Duodenal mucosa (tissue), 2 donors: ENCODE measurements at regions not wholly inside any gene's neighbourhood (a gene's known extent, or its start where the extent isn't known, plus 50 kb on each side); places are given as distances from the start of the nearest gene placed in this dataset.

Source experiments
- H3K27ac ChIP-seq: one replicate; pipeline ENCODE4 v1.7.0; 2013; ENCODE audit warnings: low read depth, low read length
- H3K27me3 ChIP-seq, 2 donors: one replicate each; pipeline ENCODE4 v1.7.0; 2013; ENCODE audit warnings: low read length in 2 of 2, control low read depth in 1 of 2; ENCODE audit not compliant: insufficient read depth in 2 of 2, control insufficient read depth in 1 of 2
- H3K36me3 ChIP-seq, 2 donors: one replicate each; pipeline ENCODE4 v1.7.0; 2013; ENCODE audit warnings: low read length in 2 of 2, control low read depth in 1 of 2; ENCODE audit not compliant: insufficient read depth in 2 of 2, control insufficient read depth in 1 of 2
- H3K4me1 ChIP-seq, 2 donors: one replicate each; pipeline ENCODE4 v1.7.0; 2013; ENCODE audit warnings: low read length in 2 of 2, control low read depth in 1 of 2; ENCODE audit not compliant: insufficient read depth in 2 of 2, control insufficient read depth in 1 of 2
- H3K4me3 ChIP-seq, 2 donors: one replicate each; pipeline ENCODE4 v1.7.0; 2013; ENCODE audit warnings: low read length in 2 of 2, low read depth in 1 of 2
- H3K9ac ChIP-seq, 2 donors: one replicate each; pipeline ENCODE4 v1.7.0; 2013; ENCODE audit warnings: low read length in 2 of 2, low read depth in 1 of 2
- H3K9me3 ChIP-seq, 2 donors: one replicate each; pipeline ENCODE4 v1.7.0; 2013; ENCODE audit warnings: low read length in 2 of 2, control low read depth in 1 of 2; ENCODE audit not compliant: control insufficient read depth in 1 of 2

DNA sequence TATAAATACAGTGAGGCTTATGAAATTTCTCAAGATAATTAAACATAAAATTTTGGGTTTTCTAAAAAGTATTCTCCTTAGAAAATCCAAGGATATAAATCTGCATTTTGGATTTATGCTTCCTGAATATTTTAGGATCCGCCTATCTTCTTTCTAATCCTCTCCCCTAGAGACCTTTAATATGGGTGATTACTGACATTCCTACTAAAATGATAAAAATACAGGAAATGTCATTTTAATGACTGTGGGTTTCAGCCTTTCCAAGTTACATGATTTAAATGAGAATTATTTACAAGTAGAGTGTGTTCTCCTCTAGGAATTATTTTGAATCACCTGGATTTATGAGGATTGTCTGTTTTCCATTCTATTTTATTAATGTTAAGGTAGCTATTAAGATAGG is 150.4 kb downstream of the C7orf25 start:
- Histone ChIP-seq H3K4me1 (no peaks in the 10 kb centered on the region), H3K27ac (no peak overlapping the region), H3K36me3 (no peaks in the 10 kb centered on the region), H3K27me3 (no peaks in the 10 kb centered on the region), H3K4me3 (no peak overlapping the region), H3K9ac (no peak overlapping the region), H3K9me3 (peaks cover 0 to 3% of the 10 kb centered on the region in 2 donors)

DNA sequence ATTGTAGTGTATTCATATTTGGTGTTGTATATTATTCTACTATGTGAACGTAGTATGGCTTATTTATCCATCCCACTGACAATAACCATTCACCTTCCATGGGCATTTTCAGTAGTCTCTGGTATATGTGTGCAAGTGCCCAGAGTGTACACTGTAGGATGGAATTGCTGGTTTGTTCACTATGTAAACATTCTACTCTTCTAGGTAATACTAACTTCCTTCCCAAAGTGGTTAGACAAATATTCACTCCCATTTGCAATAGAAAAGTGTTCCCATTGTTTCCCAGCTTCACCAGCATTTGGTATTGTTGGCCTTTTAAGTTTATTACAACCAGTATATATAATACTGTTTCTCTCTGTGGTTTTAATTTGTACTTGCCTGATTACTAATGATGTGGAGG is 153.7 kb downstream of the C7orf25 start:
- Histone ChIP-seq H3K36me3 (no peaks in the 10 kb centered on the region), H3K9me3 (peaks cover 0 to 3% of the 10 kb centered on the region in 2 donors), H3K27ac (no peak overlapping the region), H3K27me3 (no peaks in the 10 kb centered on the region), H3K4me3 (no peak overlapping the region), H3K4me1 (no peaks in the 10 kb centered on the region), H3K9ac (no peak overlapping the region)

DNA sequence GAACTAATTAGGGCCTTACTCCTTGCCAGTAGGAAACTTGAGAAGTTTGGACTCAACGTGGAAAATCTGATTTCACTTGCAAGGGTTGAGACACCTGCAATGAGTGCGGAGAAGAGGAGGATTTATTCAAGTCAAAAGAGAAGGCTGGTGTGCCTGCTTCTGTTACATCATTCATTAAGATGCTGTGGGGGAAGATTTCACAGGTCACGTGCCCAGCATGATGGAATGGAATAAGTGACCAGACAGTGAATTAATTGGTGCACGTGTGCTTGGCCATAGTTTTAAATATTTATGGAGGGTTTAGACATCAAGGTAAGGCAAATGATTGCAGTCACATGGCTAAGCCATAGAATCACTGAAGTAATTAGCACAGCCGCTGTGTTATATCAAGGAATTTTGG is 155.0 kb downstream of the C7orf25 start:
- no peaks in the 10 kb centered on the region for H3K36me3 ChIP-seq
- H3K9me3 ChIP-seq: peaks cover 0 to 3% of the 10 kb centered on the region in 2 donors
- H3K27ac ChIP-seq: no peak overlapping the region
- H3K27me3 ChIP-seq: no peaks in the 10 kb centered on the region
- H3K4me3 ChIP-seq: no peak overlapping the region
- no peaks in the 10 kb centered on the region for H3K4me1 ChIP-seq
- no peak overlapping the region for H3K9ac ChIP-seq

DNA sequence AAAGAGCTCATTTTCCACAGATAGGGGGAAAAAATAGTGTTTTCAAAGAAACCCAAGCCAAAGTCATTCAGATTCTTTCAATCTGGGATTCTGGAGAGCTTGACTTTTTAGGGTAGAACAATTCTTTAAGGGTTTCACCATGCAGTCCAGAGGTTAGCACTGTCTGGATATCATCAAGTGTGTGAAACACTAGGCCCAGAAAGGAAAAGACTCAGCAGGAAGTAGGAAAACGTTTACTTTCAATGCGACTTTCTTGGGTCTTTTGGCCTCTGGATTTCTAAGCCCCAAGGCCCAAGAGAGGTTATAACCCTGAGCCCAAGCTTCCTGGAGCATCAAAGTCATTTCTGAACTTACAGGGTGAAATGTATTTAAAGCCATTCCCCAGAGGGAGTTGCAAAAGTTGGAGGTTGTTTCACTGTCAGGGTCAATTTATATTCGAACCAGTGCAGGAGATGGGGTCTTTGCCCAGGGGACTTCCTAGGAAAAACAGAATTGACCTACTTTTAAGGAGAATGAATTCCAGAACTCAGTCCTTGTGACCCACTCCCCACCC is 158.0 kb downstream of the C7orf25 start:
- Histone ChIP-seq H3K4me3 (no peak overlapping the region), H3K9ac (no peak overlapping the region), H3K4me1 (no peaks in the 10 kb centered on the region), H3K27ac (no peak overlapping the region), H3K36me3 (no peaks in the 10 kb centered on the region), H3K9me3 (peaks cover 0 to 3% of the 10 kb centered on the region in 2 donors), H3K27me3 (no peaks in the 10 kb centered on the region)

DNA sequence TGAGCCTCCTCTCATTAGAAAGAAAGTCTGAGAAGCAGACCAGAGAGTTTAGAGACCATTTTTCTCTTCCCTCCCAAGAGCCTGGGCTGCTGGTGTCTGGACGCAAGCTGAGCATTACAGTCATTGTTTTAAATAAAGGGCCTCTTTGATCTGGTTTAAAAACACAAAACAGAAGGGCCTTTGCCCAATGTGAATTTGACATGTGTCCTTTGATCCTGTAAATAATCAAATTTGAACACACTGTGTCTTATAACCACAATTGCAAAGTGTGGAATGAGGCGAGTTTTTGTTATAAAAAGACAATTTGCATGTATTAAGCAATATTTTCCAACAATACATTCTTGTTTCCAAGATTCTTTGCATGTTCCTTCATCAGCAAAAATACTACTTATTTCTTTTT is 158.5 kb downstream of the C7orf25 start:
- H3K27me3 ChIP-seq: no peaks in the 10 kb centered on the region
- H3K36me3 ChIP-seq: no peaks in the 10 kb centered on the region
- H3K9me3 ChIP-seq: no peaks in the 10 kb centered on the region
- H3K4me1 ChIP-seq: no peaks in the 10 kb centered on the region
- H3K27ac ChIP-seq: no peak overlapping the region
- H3K9ac ChIP-seq: no peak overlapping the region
- H3K4me3 ChIP-seq: no peak overlapping the region

DNA sequence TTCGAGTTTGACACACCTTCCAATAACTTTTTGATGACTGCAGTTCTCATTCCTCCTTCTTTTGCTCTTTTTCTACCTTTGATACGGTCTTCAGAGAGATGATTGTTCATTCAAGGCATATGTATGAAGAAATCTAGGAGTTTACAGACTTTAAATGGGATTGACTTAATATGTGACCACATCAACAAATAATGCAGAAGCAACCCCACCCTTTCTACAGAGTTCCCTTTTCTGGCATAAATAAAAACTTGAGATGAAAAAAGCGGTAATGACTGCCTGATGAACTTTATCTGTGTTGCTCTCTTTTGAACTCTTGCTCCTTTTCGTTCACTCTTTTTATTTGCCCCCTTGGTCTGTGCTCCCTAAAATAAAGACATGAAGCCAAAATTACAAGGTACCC is 161.7 kb downstream of the C7orf25 start:
- H3K27ac ChIP-seq: no peak overlapping the region
- H3K9ac ChIP-seq: no peak overlapping the region
- H3K27me3 ChIP-seq: no peaks in the 10 kb centered on the region
- H3K36me3 ChIP-seq: no peaks in the 10 kb centered on the region
- no peaks in the 10 kb centered on the region for H3K4me1 ChIP-seq
- no peak overlapping the region for H3K4me3 ChIP-seq
- H3K9me3 ChIP-seq: no peaks in the 10 kb centered on the region

DNA sequence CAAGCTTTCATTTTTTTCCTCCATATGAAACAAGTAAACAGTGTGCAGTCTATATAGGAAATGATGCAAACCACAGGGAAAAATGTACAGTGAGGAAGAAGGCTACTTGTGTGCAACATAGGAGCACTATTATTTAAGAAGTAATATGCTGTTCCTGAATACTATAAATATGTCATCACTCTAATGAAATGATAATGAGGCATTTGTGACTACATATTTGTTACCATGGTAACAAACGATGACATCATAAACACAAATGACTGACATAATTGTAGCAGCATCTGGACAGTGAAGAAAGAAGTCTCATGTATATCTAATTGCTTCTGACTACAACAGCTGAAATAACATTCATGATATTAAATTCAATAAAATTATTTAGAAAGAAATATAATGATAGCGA is 164.8 kb downstream of the C7orf25 start:
- no peaks in the 10 kb centered on the region for H3K9me3 ChIP-seq
- H3K27ac ChIP-seq: no peak overlapping the region
- H3K27me3 ChIP-seq: no peaks in the 10 kb centered on the region
- H3K9ac ChIP-seq: no peak overlapping the region
- H3K4me1 ChIP-seq: no peaks in the 10 kb centered on the region
- no peak overlapping the region for H3K4me3 ChIP-seq
- H3K36me3 ChIP-seq: no peaks in the 10 kb centered on the region

DNA sequence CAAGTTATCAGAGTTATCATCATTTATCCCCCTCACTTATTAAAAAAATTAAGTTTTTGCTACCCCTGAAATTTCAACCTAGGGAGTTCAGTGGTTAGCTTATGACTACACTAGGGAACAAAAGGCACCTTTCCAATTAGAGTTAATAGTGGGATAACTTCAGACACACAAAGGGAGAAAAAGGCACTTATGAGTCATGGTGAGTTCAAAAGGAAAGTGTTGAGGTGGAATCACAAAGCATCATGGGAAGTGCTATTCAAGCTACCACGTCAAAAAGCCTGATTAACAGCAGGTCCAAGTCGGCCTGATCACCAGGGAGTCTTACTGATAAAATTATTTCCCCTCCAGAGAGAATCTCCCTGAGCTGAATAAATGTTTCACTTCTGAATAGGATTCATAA is 165.7 kb downstream of the C7orf25 start:
- H3K4me1 ChIP-seq: no peaks in the 10 kb centered on the region
- H3K36me3 ChIP-seq: no peaks in the 10 kb centered on the region
- no peak overlapping the region for H3K9ac ChIP-seq
- no peaks in the 10 kb centered on the region for H3K9me3 ChIP-seq
- H3K27me3 ChIP-seq: no peaks in the 10 kb centered on the region
- H3K4me3 ChIP-seq: no peak overlapping the region
- H3K27ac ChIP-seq: no peak overlapping the region

DNA sequence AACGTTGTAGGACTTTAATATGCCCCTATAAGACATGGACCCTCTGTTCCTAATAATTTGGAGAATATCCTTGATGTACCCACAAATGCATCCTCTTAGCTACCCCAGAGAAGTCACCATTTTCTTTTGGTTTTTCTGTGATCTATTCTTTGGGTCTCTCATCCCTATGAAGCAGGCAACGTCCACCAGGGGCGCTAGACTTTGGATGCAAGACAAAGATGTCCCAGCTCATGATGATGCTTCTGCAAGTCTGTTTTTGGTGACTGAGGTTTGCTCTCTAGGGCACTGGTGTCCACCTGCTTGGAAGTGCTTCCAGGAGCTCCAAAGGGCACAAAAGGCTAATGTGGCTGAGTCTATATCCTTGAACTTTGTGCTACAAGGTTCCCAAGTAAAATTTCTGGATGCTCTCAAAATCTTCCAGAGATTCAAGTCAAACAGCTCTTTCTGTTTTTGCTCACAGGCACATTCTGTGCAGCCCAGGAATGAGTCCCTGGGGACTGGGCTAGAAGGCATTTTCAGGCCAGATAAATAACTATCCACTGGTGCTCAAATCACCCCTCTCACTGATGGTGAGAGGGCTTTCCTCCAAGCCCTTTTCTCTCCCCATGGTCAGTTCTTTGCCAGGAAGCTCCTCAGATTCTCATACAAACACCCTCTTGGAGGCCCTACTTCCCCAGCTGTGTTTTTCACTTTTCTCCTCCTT is 166.4 kb downstream of the C7orf25 start:
- Histone ChIP-seq H3K9me3 (no peaks in the 10 kb centered on the region), H3K27me3 (no peaks in the 10 kb centered on the region), H3K4me3 (no peak overlapping the region), H3K36me3 (no peaks in the 10 kb centered on the region), H3K9ac (no peak overlapping the region), H3K4me1 (no peaks in the 10 kb centered on the region), H3K27ac (no peak overlapping the region)

DNA sequence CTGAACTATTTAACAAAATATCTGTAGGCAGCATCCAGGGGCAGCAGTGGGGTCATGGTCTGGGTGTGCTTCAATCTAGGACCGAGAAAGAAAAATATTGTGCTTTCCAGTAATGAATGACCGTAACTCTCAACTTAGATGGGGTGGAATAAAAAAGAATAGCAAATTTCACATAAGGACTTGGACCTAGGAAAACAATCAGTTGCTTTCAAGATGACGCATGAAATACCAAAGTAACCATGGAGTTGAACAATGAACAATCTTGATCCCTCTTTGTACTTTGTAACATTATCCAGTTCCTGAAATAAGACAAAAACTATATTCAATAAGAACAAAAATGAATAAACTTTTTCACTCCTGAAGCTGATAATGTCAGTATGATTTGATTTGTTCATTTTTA is 167.1 kb downstream of the C7orf25 start:
- no peaks in the 10 kb centered on the region for H3K4me1 ChIP-seq
- H3K4me3 ChIP-seq: no peak overlapping the region
- no peak overlapping the region for H3K9ac ChIP-seq
- H3K9me3 ChIP-seq: no peaks in the 10 kb centered on the region
- H3K27ac ChIP-seq: no peak overlapping the region
- no peaks in the 10 kb centered on the region for H3K36me3 ChIP-seq
- H3K27me3 ChIP-seq: no peaks in the 10 kb centered on the region
